ENCODE measurements at regions not wholly inside any gene's neighbourhood (a gene's known extent, or its start where the extent isn't known, plus 50 kb on each side); places are given as distances from the start of the nearest gene placed in this dataset.
A peak's percentile ranks its signal among the peaks of the same experiment; 100 is the strongest.

DNA sequence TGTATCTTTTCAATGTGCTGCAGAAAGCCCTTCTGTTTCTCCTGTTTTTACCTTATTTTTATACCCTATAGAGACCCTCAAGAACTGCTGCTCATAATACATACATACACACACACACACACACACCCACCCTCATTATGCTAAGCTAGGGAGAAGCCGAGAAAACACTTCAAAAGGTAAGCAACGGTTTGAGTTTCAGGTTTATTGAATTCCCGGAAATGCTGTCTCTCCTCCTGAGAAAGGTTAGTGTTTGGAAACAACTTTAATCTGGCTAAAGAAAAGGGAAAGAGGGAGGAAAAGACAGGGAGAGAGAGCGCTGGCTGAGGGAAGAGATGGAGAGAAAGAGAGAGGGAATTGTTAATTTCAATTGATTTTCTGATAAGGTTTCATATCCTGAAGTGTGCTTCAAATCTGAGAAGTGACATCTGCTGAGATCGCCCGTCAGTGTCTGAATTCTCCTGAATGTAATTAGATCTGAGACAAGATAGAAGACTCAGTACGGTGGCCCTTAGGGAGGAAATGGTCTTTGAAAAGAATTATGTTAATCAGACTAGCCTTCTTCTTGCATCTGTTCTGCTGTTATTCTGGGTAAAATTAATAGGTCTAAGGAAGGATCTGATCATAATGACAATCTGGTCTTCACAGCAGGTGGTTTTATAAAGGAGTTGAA lies 169.1 kb downstream of the NXPE2 start:
- Histone ChIP-seq H3K36me3 (no peaks in the 10 kb centered on the region), H3K27me3 (ENCODE audit: insufficient read depth, low read depth, severe bottlenecking) (no peaks in the 10 kb centered on the region), H3K9me3 (ENCODE audit: severe bottlenecking) (no peaks in the 10 kb centered on the region), H3K4me3 (ENCODE audit: low read depth, low read length) (peak overlapping the region; percentile 36), H3K27ac (peak overlapping the region; percentile 79)
- TF ChIP-seq CTCF (IDR thresholded peaks at IDR 0.05; ENCODE audit: low read depth, low read length) = no peak
- peak; percentile 77 for DNase-seq

GRCh38 chr11:114848027-114848426 lies 169.7 kb downstream of the NXPE2 start:
- Histone ChIP-seq H3K36me3 (no peaks in the 10 kb centered on the region), H3K9me3 (ENCODE audit: severe bottlenecking) (no peaks in the 10 kb centered on the region), H3K4me3 (ENCODE audit: low read depth, low read length) (no peak overlapping the region; the same call in 1 of the 2 replicates), H3K27ac (peak overlapping the region; percentile 79), H3K27me3 (ENCODE audit: insufficient read depth, low read depth, severe bottlenecking) (no peaks in the 10 kb centered on the region)
- peak; percentile 81 for DNase-seq
- no peak for TF ChIP-seq CTCF (IDR thresholded peaks at IDR 0.05; ENCODE audit: low read depth, low read length)

GRCh38 chr11:114857281-114857680 lies 179.0 kb downstream of the NXPE2 start:
- DNase-seq = no peak
- no peaks in the 10 kb centered on the region for H3K27me3 ChIP-seq (ENCODE audit: insufficient read depth, low read depth, severe bottlenecking)
- H3K36me3 ChIP-seq = no peaks in the 10 kb centered on the region
- H3K9me3 ChIP-seq (ENCODE audit: severe bottlenecking) = peaks cover 2% of the 10 kb centered on the region
- no peak for TF ChIP-seq CTCF (IDR thresholded peaks at IDR 0.05; ENCODE audit: low read depth, low read length)
- H3K4me3 ChIP-seq (ENCODE audit: low read depth, low read length) = no peak overlapping the region
- no peak overlapping the region for H3K27ac ChIP-seq

GRCh38 chr11:114864896-114865295 lies 186.6 kb downstream of the NXPE2 start:
- H3K27me3 ChIP-seq (ENCODE audit: insufficient read depth, low read depth, severe bottlenecking) = no peaks in the 10 kb centered on the region
- H3K27ac ChIP-seq = no peak overlapping the region
- no peaks in the 10 kb centered on the region for H3K9me3 ChIP-seq (ENCODE audit: severe bottlenecking)
- H3K36me3 ChIP-seq = no peaks in the 10 kb centered on the region
- no peak for DNase-seq
- no peak for TF ChIP-seq CTCF (IDR thresholded peaks at IDR 0.05; ENCODE audit: low read depth, low read length)
- no peak overlapping the region for H3K4me3 ChIP-seq (ENCODE audit: low read depth, low read length)

DNA sequence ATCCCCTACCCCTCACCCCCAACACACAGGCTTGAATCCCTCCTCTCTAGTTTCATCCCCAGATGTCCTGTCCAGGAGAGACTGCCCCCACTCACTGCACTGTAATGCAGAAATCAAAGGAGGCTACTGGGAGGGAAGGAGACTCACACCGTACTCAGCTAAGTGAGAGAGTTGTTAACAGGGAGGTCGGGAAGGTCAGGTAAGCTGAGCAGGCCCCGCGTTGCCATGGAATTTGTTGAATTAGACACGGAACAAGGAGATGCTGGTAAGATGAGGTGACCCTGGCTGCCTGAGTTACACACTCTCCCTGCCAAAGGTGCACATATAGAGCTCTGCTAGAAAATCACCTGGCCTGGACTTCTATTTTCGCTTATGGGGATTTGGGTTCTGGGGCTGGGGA lies 197.9 kb downstream of the NXPE2 start:
- no peak overlapping the region for H3K27ac ChIP-seq
- DNase-seq = no peak
- H3K4me3 ChIP-seq (ENCODE audit: low read depth, low read length) = no peak overlapping the region
- H3K9me3 ChIP-seq (ENCODE audit: severe bottlenecking) = no peaks in the 10 kb centered on the region
- TF ChIP-seq CTCF (IDR thresholded peaks at IDR 0.05; ENCODE audit: low read depth, low read length) = no peak
- no peaks in the 10 kb centered on the region for H3K27me3 ChIP-seq (ENCODE audit: insufficient read depth, low read depth, severe bottlenecking)
- no peaks in the 10 kb centered on the region for H3K36me3 ChIP-seq

DNA sequence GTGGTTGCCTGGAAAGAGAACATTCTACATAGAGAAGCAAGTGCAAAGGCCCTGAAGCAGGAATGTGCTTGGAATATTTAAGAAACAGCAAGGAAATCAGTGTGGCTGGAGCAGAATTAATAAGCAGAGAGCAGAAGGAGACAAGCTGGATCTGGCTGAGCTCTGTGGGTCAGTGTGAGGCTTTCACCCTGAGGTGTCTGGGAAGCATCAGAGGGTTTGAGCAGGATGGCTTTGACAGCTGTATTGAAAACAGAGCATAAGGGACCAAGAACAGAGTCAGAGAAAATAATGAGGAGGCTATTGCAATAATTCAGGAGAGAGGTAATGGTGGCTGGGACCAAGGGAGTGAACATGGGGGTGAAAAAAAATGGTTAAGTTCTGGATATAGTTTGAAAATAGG lies 199.6 kb downstream of the NXPE2 start:
- Histone ChIP-seq H3K27me3 (ENCODE audit: insufficient read depth, low read depth, severe bottlenecking) (no peaks in the 10 kb centered on the region), H3K4me3 (ENCODE audit: low read depth, low read length) (no peak overlapping the region)
- no peak for TF ChIP-seq CTCF (IDR thresholded peaks at IDR 0.05; ENCODE audit: low read depth, low read length)

More for the DNA sequence above, 199.6 kb downstream of the NXPE2 start:
- Histone ChIP-seq H3K9me3 (ENCODE audit: severe bottlenecking) (no peaks in the 10 kb centered on the region), H3K27ac (no peak overlapping the region), H3K36me3 (no peaks in the 10 kb centered on the region)
- no peak for DNase-seq

All from WERI-Rb-1 (cell line).